ENCODE measurements at regions not wholly inside any gene's neighbourhood (a gene's known extent, or its start where the extent isn't known, plus 50 kb on each side); places are given as distances from the start of the nearest gene placed in this dataset.

- peak; percentile 89 for DNase-seq (ENCODE audit: low read depth)
Measured at GRCh38 chr6:105587349-105588122, 184.7 kb upstream of the PREP start.

DNA sequence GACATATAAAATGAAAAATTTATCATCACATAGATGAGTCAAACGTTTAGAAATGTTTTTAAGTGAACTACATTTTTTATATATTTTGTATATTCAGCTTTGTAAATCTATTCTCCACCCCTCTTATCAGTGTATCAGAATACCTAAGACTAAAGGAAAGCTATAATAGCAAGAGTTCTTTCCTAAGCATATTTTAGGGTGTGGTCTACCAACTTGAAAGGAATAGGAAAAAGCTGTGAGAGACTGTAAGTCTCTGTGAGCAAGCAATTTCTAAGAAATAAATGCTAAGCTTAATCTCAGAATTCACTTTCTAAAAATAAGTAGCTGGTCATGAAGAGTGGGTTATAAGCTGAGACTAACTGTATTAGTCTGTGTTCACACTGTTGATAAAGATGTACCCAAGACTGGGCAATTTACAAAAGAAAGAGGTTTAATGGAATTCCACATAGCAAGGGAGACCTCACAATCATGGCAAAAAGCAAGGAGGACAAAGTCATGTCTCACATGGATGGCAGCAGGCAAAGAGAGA is 175.4 kb upstream of the PREP start:
- no peak for DNase-seq (ENCODE audit: low read depth)

GRCh38 chr6:105573556-105573955 is 170.7 kb upstream of the PREP start:
- no peak for DNase-seq (ENCODE audit: low read depth)

DNA sequence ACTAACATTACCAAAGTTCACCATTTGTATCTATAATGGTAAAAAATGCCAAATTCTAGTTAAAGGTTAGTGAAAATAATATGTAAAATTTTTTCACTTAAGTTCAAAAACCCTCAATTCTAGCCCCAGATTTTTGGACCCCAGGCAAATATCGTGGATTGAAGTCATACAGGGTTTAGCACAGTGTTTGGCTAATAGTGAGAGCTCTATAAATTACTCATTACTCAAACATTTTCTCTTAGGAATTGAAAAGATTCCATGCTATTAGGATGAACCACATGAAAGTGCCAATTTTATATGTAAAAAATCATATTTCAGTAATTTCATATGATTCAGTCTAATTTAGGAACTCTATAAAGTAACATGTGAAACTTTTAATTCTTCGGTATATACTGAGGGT is 170.3 kb upstream of the PREP start:
- DNase-seq (ENCODE audit: low read depth): no peak

GRCh38 chr6:105570416-105570815 is 167.5 kb upstream of the PREP start:
- DNase-seq (ENCODE audit: low read depth): no peak

GRCh38 chr6:105569706-105570105 is 166.8 kb upstream of the PREP start:
- DNase-seq (ENCODE audit: low read depth): no peak

DNA sequence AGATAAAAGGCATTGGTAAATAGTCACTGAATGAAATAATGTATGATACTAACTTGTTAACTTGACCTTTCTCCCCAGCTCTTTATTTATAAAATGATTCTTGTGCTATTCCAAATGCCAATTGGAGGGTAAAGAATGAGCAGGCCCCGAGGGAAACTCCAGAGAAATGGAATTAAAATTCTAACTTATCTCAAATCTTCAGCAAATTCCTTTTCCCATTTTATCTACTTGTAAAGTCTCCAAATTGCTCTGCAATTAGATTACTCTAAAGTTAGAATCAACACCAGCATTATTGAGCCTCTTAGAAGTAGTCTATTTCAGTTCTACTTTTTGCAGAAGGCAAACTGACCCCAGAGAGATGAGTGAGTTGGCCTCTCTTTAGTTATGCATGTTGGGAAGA is 165.9 kb upstream of the PREP start:
- no peak for DNase-seq (ENCODE audit: low read depth)

- no peak for DNase-seq (ENCODE audit: low read depth)
Measured at GRCh38 chr6:105568142-105568541, 165.3 kb upstream of the PREP start.

DNA sequence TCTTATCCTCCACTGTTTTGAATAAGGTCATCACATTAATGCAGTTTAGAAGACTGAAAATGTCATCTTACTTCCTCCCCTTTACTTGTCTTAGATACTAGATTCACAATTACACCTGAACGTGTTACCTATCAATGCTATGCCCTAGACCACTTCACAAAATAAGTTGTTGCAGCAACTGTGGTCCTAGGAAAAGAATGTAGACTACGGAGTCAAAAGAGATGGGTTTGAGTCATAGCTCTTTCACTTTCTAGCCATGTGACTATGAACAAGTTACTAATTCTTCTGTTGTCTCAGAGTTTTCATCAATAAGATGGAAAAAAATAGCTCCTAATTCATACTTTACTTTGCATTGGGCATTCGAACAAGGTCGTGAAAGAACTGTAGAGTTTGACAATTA is 164.3 kb upstream of the PREP start:
- no peak for DNase-seq (ENCODE audit: low read depth)

- DNase-seq (ENCODE audit: low read depth): no peak
Measured at GRCh38 chr6:105566503-105566902, 163.6 kb upstream of the PREP start.

GRCh38 chr6:105564121-105564902 is 161.4 kb upstream of the PREP start:
- DNase-seq (ENCODE audit: low read depth): no peak

GRCh38 chr6:105562027-105562426 is 159.1 kb upstream of the PREP start:
- DNase-seq (ENCODE audit: low read depth): no peak

DNA sequence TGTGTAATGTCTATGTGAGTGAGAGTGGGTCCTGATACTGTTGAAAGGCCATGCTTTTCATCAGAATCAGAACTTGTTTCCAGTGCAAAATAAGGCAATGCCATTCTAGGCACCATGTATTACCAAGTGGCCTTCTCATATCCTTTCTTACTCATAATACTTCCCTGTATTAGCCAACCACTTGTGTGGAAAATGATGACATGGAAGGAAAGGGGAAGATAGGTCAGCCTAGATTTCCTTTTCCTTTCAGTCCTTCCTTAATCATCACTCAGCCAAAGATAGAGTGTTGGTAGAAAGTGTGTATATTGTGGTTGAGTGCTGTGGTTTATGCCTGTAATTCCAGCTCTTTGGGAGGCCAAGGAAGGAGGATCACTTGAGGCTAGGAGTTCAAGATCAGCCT is 158.6 kb upstream of the PREP start:
- DNase-seq (ENCODE audit: low read depth): no peak

- DNase-seq (ENCODE audit: low read depth): no peak
Measured at GRCh38 chr6:105560611-105561066, 157.8 kb upstream of the PREP start.

- DNase-seq (ENCODE audit: low read depth): no peak
Measured at GRCh38 chr6:105557291-105557690, 154.4 kb upstream of the PREP start.

GRCh38 chr6:105553171-105553570 is 150.3 kb upstream of the PREP start:
- DNase-seq (ENCODE audit: low read depth): no peak

DNA sequence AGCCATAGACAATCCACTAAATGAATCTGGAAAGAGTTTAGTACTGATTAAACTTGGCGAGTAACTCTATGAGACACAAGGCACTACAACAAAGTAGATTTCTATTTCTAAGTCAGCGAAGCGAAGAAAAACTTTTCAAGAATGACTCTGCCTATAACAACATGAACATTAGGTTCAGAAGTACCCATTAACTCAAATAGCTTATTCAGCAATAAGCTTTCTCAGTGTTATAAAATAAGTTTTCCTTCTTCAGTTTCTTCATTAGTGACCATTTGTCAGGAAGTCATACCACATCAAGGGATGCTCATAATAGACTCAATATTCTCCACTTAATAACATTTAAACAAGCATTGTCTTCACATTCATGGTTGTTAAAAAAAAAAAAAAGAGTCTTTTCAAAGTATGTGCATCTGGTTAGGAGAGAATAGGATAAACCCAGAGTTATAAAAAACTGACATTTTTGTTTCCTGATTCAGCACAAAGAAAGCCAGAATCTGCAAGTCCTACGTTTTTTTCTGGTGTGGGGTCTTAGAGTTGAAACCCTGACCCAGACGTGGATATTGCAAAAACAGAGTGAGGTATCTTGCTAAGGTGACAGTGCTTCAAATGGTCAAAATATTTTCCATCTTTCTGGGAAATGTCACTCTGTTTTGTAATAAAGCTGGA is 148.2 kb upstream of the PREP start:
- DNase-seq (ENCODE audit: low read depth): no peak

GRCh38 chr6:105546754-105547153 is 143.9 kb upstream of the PREP start:
- DNase-seq (ENCODE audit: low read depth): no peak

DNA sequence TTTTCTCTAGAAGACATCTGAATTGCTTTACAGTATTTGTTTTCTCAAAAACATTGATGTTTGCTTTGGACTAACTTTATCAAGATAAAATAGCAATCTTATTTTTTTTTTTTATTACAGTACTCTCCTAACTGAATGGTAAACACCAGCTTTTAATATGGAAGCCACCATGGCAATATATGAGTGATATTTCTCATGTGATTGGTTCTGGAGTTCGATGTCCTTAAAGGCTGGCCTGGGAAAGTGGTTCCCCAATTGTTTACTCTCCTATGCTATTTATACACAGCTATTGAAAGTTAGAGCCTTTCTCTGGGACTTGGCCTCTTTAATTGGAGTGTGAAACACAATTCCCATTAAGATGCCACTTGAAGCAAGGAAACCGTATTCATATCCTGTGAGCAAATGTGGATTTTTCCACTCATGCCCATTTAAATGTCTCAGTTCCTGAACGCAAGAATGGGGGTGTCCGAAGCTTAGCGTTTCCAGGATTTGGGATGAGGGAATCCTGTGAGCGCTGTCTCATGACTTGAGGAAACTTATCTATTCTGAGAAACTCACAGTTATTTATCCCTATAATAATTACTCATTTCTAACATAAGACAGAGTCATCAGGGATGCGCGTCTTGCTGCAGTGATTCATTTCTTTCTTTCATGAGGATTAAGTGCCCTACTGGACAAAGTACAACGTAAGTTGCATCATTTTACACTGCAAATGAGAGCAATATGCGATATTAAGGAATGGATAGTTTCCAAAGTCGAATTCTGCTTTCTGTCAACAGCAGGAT is 143.3 kb upstream of the PREP start:
- peak; percentile 85 for DNase-seq (ENCODE audit: low read depth)

- DNase-seq (ENCODE audit: low read depth): peak; percentile 38
Measured at GRCh38 chr6:105545228-105545920, 142.5 kb upstream of the PREP start.

GRCh38 chr6:105539911-105540310 is 137.0 kb upstream of the PREP start:
- DNase-seq (ENCODE audit: low read depth): no peak
